GM12872 (cell line): ENCODE measurements at regions not wholly inside any gene's neighbourhood (a gene's known extent, or its start where the extent isn't known, plus 50 kb on each side); places are given as distances from the start of the nearest gene placed in this dataset.

Experiments
- CTCF ChIP-seq: IDR thresholded peaks from 3 replicates; pipeline ENCODE4 v1.5.1; 2011; ENCODE audit warnings: low read depth, mild to moderate bottlenecking, low read length, moderate library complexity; ENCODE audit not compliant: insufficient read depth

GRCh38 chr11:128193615-128194014, 393.7 kb downstream of the ETS1 start:
- TF ChIP-seq CTCF, result no peak

GRCh38 chr11:128190312-128190711, 397.0 kb downstream of the ETS1 start:
- TF ChIP-seq CTCF, result no peak

- TF ChIP-seq CTCF, result no peak
Measured at GRCh38 chr11:128189823-128190222, 397.5 kb downstream of the ETS1 start.

- no peak for TF ChIP-seq CTCF
Measured at GRCh38 chr11:128188346-128189004, 398.9 kb downstream of the ETS1 start.

- TF ChIP-seq CTCF, result no peak
Measured at GRCh38 chr11:128187835-128188234, 399.5 kb downstream of the ETS1 start.

GRCh38 chr11:128187377-128187776, 400.0 kb downstream of the ETS1 start:
- no peak for TF ChIP-seq CTCF

- TF ChIP-seq CTCF, result no peak
Measured at GRCh38 chr11:128184981-128185380, 402.4 kb downstream of the ETS1 start.
